ENCODE measurements at regions not wholly inside any gene's neighbourhood (a gene's known extent, or its start where the extent isn't known, plus 50 kb on each side); places are given as distances from the start of the nearest gene placed in this dataset.

GRCh38 chr15:88390164-88390901, 76.9 kb downstream of the MRPL46 start:
- Histone ChIP-seq H3K4me3 (ENCODE audit: low read depth, low read length) (no peak overlapping the region), H3K36me3 (ENCODE audit: control insufficient read depth, insufficient read depth, low read length) (no peaks in the 10 kb centered on the region), H3K4me1 (ENCODE audit: control insufficient read depth, insufficient read depth, low read length, poor library complexity, severe bottlenecking) (no peaks in the 10 kb centered on the region), H3K27me3 (ENCODE audit: control insufficient read depth, insufficient read depth, low read length) (no peaks in the 10 kb centered on the region), H3K27ac (ENCODE audit: insufficient read depth, low read length, poor library complexity, severe bottlenecking) (no peak overlapping the region), H3K9me3 (ENCODE audit: control insufficient read depth in 2 of 2, low read length in 2 of 2) (no peaks in the 10 kb centered on the region)
- DNase-seq (no peak), ATAC-seq (ENCODE audit: low read depth in 2 of 2) (no peak)
- peaks cover 12% of the 10 kb centered on the region for H3K27me3 Mint-ChIP-seq
- no peaks in the 10 kb centered on the region for H3K36me3 Mint-ChIP-seq
- no peak overlapping the region for H3K27ac Mint-ChIP-seq
- H3K4me1 Mint-ChIP-seq, result peaks cover 0 to 1% (median 0%) of the 10 kb centered on the region in 4 donors
- H3K4me3 Mint-ChIP-seq, result no peak overlapping the region
- H3K9me3 Mint-ChIP-seq, result peaks cover 0 to 4% (median 0%) of the 10 kb centered on the region in 7 donors

DNA sequence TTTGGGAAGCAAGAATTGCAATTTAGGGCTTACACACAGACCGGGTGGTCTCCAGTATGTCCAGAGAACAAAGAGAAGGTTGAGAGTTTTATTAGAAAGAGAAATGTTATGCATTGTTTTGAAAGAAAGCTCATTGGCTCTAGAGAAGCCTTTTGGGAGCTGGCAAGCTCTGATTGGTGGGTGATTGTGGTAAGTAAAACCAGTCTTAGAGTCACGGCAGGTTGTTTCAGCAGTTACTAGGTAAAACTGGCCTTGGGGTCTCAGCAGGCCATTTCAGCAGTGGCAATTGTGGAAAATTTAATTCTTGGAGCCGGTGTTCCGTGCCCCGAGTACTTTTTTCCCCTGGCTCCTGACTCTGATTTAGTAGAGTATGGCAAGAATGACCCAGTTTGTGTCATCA, 78.1 kb downstream of the MRPL46 start:
- no peak overlapping the region for H3K4me3 Mint-ChIP-seq
- Histone ChIP-seq H3K9me3 (ENCODE audit: control insufficient read depth in 2 of 2, low read length in 2 of 2) (no peaks in the 10 kb centered on the region), H3K36me3 (ENCODE audit: control insufficient read depth, insufficient read depth, low read length) (no peaks in the 10 kb centered on the region), H3K4me3 (ENCODE audit: low read depth, low read length) (no peak overlapping the region), H3K27ac (ENCODE audit: insufficient read depth, low read length, poor library complexity, severe bottlenecking) (no peak overlapping the region), H3K27me3 (ENCODE audit: control insufficient read depth, insufficient read depth, low read length) (no peaks in the 10 kb centered on the region), H3K4me1 (ENCODE audit: control insufficient read depth, insufficient read depth, low read length, poor library complexity, severe bottlenecking) (no peaks in the 10 kb centered on the region)
- no peak overlapping the region for H3K27ac Mint-ChIP-seq
- no peak for DNase-seq
- H3K4me1 Mint-ChIP-seq, result peaks cover 0 to 1% (median 0%) of the 10 kb centered on the region in 4 donors
- peaks cover 10% of the 10 kb centered on the region for H3K27me3 Mint-ChIP-seq
- no peaks in the 10 kb centered on the region for H3K36me3 Mint-ChIP-seq
- no peak for ATAC-seq (ENCODE audit: low read depth in 2 of 2)
- peaks cover 0 to 4% (median 0%) of the 10 kb centered on the region in 7 donors for H3K9me3 Mint-ChIP-seq

GRCh38 chr15:88388686-88389085, 78.5 kb downstream of the MRPL46 start:
- Histone ChIP-seq H3K4me3 (ENCODE audit: low read depth, low read length) (no peak overlapping the region), H3K9me3 (ENCODE audit: control insufficient read depth in 2 of 2, low read length in 2 of 2) (no peaks in the 10 kb centered on the region), H3K27ac (ENCODE audit: insufficient read depth, low read length, poor library complexity, severe bottlenecking) (no peak overlapping the region), H3K36me3 (ENCODE audit: control insufficient read depth, insufficient read depth, low read length) (no peaks in the 10 kb centered on the region), H3K4me1 (ENCODE audit: control insufficient read depth, insufficient read depth, low read length, poor library complexity, severe bottlenecking) (no peaks in the 10 kb centered on the region), H3K27me3 (ENCODE audit: control insufficient read depth, insufficient read depth, low read length) (no peaks in the 10 kb centered on the region)
- H3K4me3 Mint-ChIP-seq, result no peak overlapping the region
- DNase-seq, result no peak
- no peak overlapping the region for H3K27ac Mint-ChIP-seq
- no peak for ATAC-seq (ENCODE audit: low read depth in 2 of 2)
- H3K4me1 Mint-ChIP-seq, result peaks cover 0 to 1% (median 0%) of the 10 kb centered on the region in 4 donors
- no peaks in the 10 kb centered on the region for H3K36me3 Mint-ChIP-seq
- H3K27me3 Mint-ChIP-seq, result peaks cover 10% of the 10 kb centered on the region
- H3K9me3 Mint-ChIP-seq, result peaks cover 0 to 3% (median 0%) of the 10 kb centered on the region in 7 donors

GRCh38 chr15:88385078-88385700, 82.0 kb downstream of the MRPL46 start:
- Mint-ChIP-seq H3K27ac (peak overlapping the region in 1 of 3 donors; percentile 7), H3K27me3 (peaks cover 5% of the 10 kb centered on the region), H3K4me1 (no peaks in the 10 kb centered on the region), H3K36me3 (no peaks in the 10 kb centered on the region), H3K4me3 (no peak overlapping the region), H3K9me3 (peaks cover 0 to 3% (median 0%) of the 10 kb centered on the region in 7 donors)
- Histone ChIP-seq H3K27ac (ENCODE audit: insufficient read depth, low read length, poor library complexity, severe bottlenecking) (no peak overlapping the region), H3K4me3 (ENCODE audit: low read depth, low read length) (no peak overlapping the region), H3K36me3 (ENCODE audit: control insufficient read depth, insufficient read depth, low read length) (no peaks in the 10 kb centered on the region), H3K9me3 (ENCODE audit: control insufficient read depth in 2 of 2, low read length in 2 of 2) (no peaks in the 10 kb centered on the region), H3K27me3 (ENCODE audit: control insufficient read depth, insufficient read depth, low read length) (no peaks in the 10 kb centered on the region), H3K4me1 (ENCODE audit: control insufficient read depth, insufficient read depth, low read length, poor library complexity, severe bottlenecking) (no peaks in the 10 kb centered on the region)
- DNase-seq (no peak), ATAC-seq (ENCODE audit: low read depth in 2 of 2) (no peak)

DNA sequence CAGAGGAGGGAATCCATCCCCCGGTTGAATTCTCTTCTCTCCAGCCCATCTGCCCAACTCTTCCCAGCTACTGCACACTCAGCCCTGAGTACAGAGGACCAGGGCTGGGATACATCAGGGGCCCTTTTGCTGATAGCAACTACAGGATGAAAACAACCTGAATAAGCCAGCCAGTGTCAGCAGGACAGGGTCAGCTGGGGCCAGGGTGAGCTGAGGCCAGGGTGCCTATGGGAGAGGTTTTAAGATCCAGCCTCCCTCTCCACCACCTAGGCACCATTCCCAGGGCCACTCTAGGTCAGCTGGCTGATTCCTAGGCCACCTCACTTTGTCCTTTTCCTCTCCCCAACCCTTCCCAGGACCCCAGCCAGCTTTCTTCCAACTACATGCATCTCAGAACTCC, 83.8 kb downstream of the MRPL46 start:
- Mint-ChIP-seq H3K27me3 (peaks cover 5% of the 10 kb centered on the region), H3K9me3 (peaks cover 0 to 3% (median 0%) of the 10 kb centered on the region in 7 donors), H3K4me3 (no peak overlapping the region), H3K36me3 (no peaks in the 10 kb centered on the region), H3K27ac (peak overlapping the region in 1 of 3 donors; percentile 49), H3K4me1 (no peaks in the 10 kb centered on the region)
- H3K27me3 ChIP-seq (ENCODE audit: control insufficient read depth, insufficient read depth, low read length), result no peaks in the 10 kb centered on the region
- H3K4me3 ChIP-seq (ENCODE audit: low read depth, low read length), result no peak overlapping the region
- ATAC-seq (ENCODE audit: low read depth in 2 of 2) (no peak), DNase-seq (no peak)
- H3K36me3 ChIP-seq (ENCODE audit: control insufficient read depth, insufficient read depth, low read length), result no peaks in the 10 kb centered on the region
- H3K4me1 ChIP-seq (ENCODE audit: control insufficient read depth, insufficient read depth, low read length, poor library complexity, severe bottlenecking), result no peaks in the 10 kb centered on the region
- H3K9me3 ChIP-seq (ENCODE audit: control insufficient read depth in 2 of 2, low read length in 2 of 2), result no peaks in the 10 kb centered on the region
- no peak overlapping the region for H3K27ac ChIP-seq (ENCODE audit: insufficient read depth, low read length, poor library complexity, severe bottlenecking)

DNA sequence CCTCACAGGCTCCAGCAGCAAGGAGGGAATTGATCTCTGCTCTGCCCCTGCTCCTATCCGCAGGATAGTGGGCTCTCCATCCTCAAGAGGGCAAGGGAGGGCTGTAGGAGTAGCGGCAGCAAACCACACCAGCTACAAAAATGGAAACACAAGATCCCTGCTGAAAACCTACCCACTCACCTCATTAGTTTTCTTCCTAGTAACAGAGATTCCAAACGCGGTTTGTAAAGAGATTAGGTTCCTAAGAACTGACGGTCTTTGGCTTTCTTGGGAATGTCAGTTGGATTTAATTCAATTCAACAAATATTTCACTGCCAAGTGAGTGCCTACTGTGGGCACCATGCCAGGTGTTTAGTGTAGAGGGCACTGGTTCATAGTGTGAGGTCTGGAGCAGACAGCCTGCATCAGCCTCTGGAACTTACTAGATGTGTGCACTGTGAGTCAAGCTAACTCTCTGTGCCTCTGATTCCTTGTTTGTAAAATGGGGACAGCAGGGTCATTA, 84.7 kb downstream of the MRPL46 start:
- DNase-seq, result no peak
- Histone ChIP-seq H3K27me3 (ENCODE audit: control insufficient read depth, insufficient read depth, low read length) (no peaks in the 10 kb centered on the region), H3K4me3 (ENCODE audit: low read depth, low read length) (no peak overlapping the region), H3K9me3 (ENCODE audit: control insufficient read depth in 2 of 2, low read length in 2 of 2) (no peaks in the 10 kb centered on the region), H3K27ac (ENCODE audit: insufficient read depth, low read length, poor library complexity, severe bottlenecking) (no peak overlapping the region), H3K4me1 (ENCODE audit: control insufficient read depth, insufficient read depth, low read length, poor library complexity, severe bottlenecking) (no peaks in the 10 kb centered on the region), H3K36me3 (ENCODE audit: control insufficient read depth, insufficient read depth, low read length) (no peaks in the 10 kb centered on the region)
- H3K4me1 Mint-ChIP-seq, result no peaks in the 10 kb centered on the region
- no peak overlapping the region for H3K4me3 Mint-ChIP-seq
- no peak overlapping the region for H3K27ac Mint-ChIP-seq
- peaks cover 7% of the 10 kb centered on the region for H3K27me3 Mint-ChIP-seq
- peaks cover 0 to 3% (median 0%) of the 10 kb centered on the region in 7 donors for H3K9me3 Mint-ChIP-seq
- H3K36me3 Mint-ChIP-seq, result no peaks in the 10 kb centered on the region
- ATAC-seq (ENCODE audit: low read depth in 2 of 2), result no peak

- Mint-ChIP-seq H3K4me3 (no peak overlapping the region), H3K27me3 (peaks cover 9% of the 10 kb centered on the region), H3K36me3 (no peaks in the 10 kb centered on the region), H3K27ac (no peak overlapping the region), H3K9me3 (no peaks in the 10 kb centered on the region), H3K4me1 (no peaks in the 10 kb centered on the region)
- no peaks in the 10 kb centered on the region for H3K9me3 ChIP-seq (ENCODE audit: control insufficient read depth in 2 of 2, low read length in 2 of 2)
- H3K4me1 ChIP-seq (ENCODE audit: control insufficient read depth, insufficient read depth, low read length, poor library complexity, severe bottlenecking), result no peaks in the 10 kb centered on the region
- no peaks in the 10 kb centered on the region for H3K36me3 ChIP-seq (ENCODE audit: control insufficient read depth, insufficient read depth, low read length)
- H3K27me3 ChIP-seq (ENCODE audit: control insufficient read depth, insufficient read depth, low read length), result no peaks in the 10 kb centered on the region
- no peak overlapping the region for H3K4me3 ChIP-seq (ENCODE audit: low read depth, low read length)
- DNase-seq (no peak), ATAC-seq (ENCODE audit: low read depth in 2 of 2) (no peak)
- no peak overlapping the region for H3K27ac ChIP-seq (ENCODE audit: insufficient read depth, low read length, poor library complexity, severe bottlenecking)
Observed at GRCh38 chr15:88378188-88378637, 89.0 kb downstream of the MRPL46 start.

All from CD4-positive, CD25-positive, alpha-beta regulatory T cell (primary cell).